Upper lobe of right lung (tissue), 1 donor: ENCODE measurements at regions not wholly inside any gene's neighbourhood (a gene's known extent, or its start where the extent isn't known, plus 50 kb on each side); places are given as distances from the start of the nearest gene placed in this dataset.
A peak's percentile ranks its signal among the peaks of the same experiment; 100 is the strongest.

ENCODE experiments used
- ATAC-seq: fragments of 200-7000 bp; cut with Tn5 transposase; one replicate; pipeline ENCODE4 v1.9.1; 2020; ENCODE audit warnings: mild to moderate bottlenecking, moderate library complexity
- DNase-seq: peaks from one replicate; pipeline ENCODE4 v3.0.0-alpha.2; 2020
- H3K27ac ChIP-seq: fragments of 200-600 bp; one replicate; pipeline ENCODE4 v1.8.0; 2022
- H3K27me3 ChIP-seq: fragments of 200-600 bp; one replicate; pipeline ENCODE4 v1.8.0; 2022; ENCODE audit warnings: mild to moderate bottlenecking
- H3K36me3 ChIP-seq: fragments of 200-600 bp; one replicate; pipeline ENCODE4 v1.8.0; 2022
- H3K4me1 ChIP-seq: fragments of 200-600 bp; one replicate; pipeline ENCODE4 v1.8.0; 2022
- H3K4me3 ChIP-seq: fragments of 200-600 bp; one replicate; pipeline ENCODE4 v1.8.0; 2022; ENCODE audit warnings: mild to moderate bottlenecking
- H3K9me3 ChIP-seq: fragments of 200-600 bp; one replicate; pipeline ENCODE4 v1.8.0; 2022
- CTCF ChIP-seq: fragments of 200-600 bp; IDR thresholded peaks from one replicate; pipeline ENCODE4 v1.8.0; 2022; ENCODE audit warnings: antibody characterized with exemption
- intact Hi-C: fragments of 100-400 bp; cut with DNase I; formaldehyde crosslinking; loops from one replicate; pipeline ENCODE4 v1.11.0; 2022
- donor health status: DM: no; HTN: yes; CAD: no; lungs with severe emphysema.

- ATAC-seq (no peak), DNase-seq (no peak)
- intact Hi-C loops = no loop called here
- H3K27me3 ChIP-seq = no peaks in the 10 kb centered on the region
- H3K36me3 ChIP-seq = no peaks in the 10 kb centered on the region
- no peak overlapping the region for H3K27ac ChIP-seq
- H3K4me1 ChIP-seq = no peaks in the 10 kb centered on the region
- TF ChIP-seq CTCF = no peak
- H3K9me3 ChIP-seq = no peaks in the 10 kb centered on the region
- no peak overlapping the region for H3K4me3 ChIP-seq
These were observed 224.2 kb downstream of the XPNPEP1 start for GRCh38 chr10:109698882-109699664.

DNA sequence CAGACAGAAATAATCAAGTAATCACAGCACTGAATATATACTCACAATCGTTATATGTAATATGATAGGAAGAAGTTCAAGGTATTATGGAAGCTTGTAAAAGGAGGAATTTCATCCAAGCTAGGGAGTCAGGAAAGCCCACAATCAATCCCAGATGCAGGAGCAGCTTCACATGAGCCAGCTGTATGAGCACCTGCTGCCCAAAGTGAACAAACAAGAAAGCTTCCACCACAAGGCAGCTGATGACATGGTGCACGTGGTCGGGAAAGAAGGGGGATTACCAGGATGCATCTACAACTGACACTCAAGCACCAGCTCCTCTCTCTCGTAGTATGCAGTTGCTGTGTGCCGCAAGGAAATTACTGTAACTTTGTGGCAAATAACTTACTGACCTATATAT, 225.2 kb downstream of the XPNPEP1 start:
- no peaks in the 10 kb centered on the region for H3K4me1 ChIP-seq
- DNase-seq = no peak
- no peak overlapping the region for H3K4me3 ChIP-seq
- H3K36me3 ChIP-seq = no peaks in the 10 kb centered on the region
- H3K9me3 ChIP-seq = no peaks in the 10 kb centered on the region
- TF ChIP-seq CTCF = no peak
- intact Hi-C loops = no loop called here
- H3K27ac ChIP-seq = no peak overlapping the region
- no peaks in the 10 kb centered on the region for H3K27me3 ChIP-seq
- ATAC-seq = no peak

- DNase-seq = no peak
- intact Hi-C loops = no loop called here
- H3K36me3 ChIP-seq = no peaks in the 10 kb centered on the region
- TF ChIP-seq CTCF = no peak
- H3K4me3 ChIP-seq = no peak overlapping the region
- peak; percentile 39 for ATAC-seq
- H3K27ac ChIP-seq = no peak overlapping the region
- no peaks in the 10 kb centered on the region for H3K9me3 ChIP-seq
- H3K4me1 ChIP-seq = no peaks in the 10 kb centered on the region
- no peaks in the 10 kb centered on the region for H3K27me3 ChIP-seq
These were observed 226.1 kb downstream of the XPNPEP1 start for GRCh38 chr10:109696981-109697775.

- intact Hi-C loops = no loop called here
- ATAC-seq (no peak), DNase-seq (no peak)
- H3K36me3 ChIP-seq = no peaks in the 10 kb centered on the region
- H3K9me3 ChIP-seq = no peaks in the 10 kb centered on the region
- no peak for TF ChIP-seq CTCF
- H3K4me3 ChIP-seq = no peak overlapping the region
- no peaks in the 10 kb centered on the region for H3K4me1 ChIP-seq
- no peak overlapping the region for H3K27ac ChIP-seq
- H3K27me3 ChIP-seq = no peaks in the 10 kb centered on the region
These were observed 226.8 kb downstream of the XPNPEP1 start for GRCh38 chr10:109696462-109696861.

- ATAC-seq (no peak), DNase-seq (no peak)
- TF ChIP-seq CTCF = no peak
- Histone ChIP-seq H3K27me3 (no peaks in the 10 kb centered on the region), H3K36me3 (no peaks in the 10 kb centered on the region), H3K27ac (no peak overlapping the region), H3K4me3 (no peak overlapping the region), H3K4me1 (no peaks in the 10 kb centered on the region), H3K9me3 (no peaks in the 10 kb centered on the region)
- intact Hi-C loops = no loop called here
These were observed 227.3 kb downstream of the XPNPEP1 start for GRCh38 chr10:109695988-109696387.
